Epithelial cell of esophagus (primary cell): ENCODE measurements at regions not wholly inside any gene's neighbourhood (a gene's known extent, or its start where the extent isn't known, plus 50 kb on each side); places are given as distances from the start of the nearest gene placed in this dataset.
A peak's percentile ranks its signal among the peaks of the same experiment; 100 is the strongest.

ENCODE experiments used
- DNase-seq: peaks from one replicate; pipeline ENCODE4 v3.0.0; 2010; ENCODE audit warnings: low read depth
- H3K4me3 ChIP-seq: 2 replicates; pipeline ENCODE4 v1.5.1; 2011; ENCODE audit warnings: mild to moderate bottlenecking, low read length, control low read depth
- CTCF ChIP-seq: IDR thresholded peaks from 2 replicates; pipeline ENCODE4 v1.5.1; 2011; ENCODE audit warnings: low read depth, mild to moderate bottlenecking, low read length, control low read depth, inconsistent platforms; ENCODE audit not compliant: insufficient read depth; ENCODE audit errors: missing control alignments

- TF ChIP-seq CTCF = no peak
- no peak for DNase-seq
- no peak overlapping the region for H3K4me3 ChIP-seq
Measured at GRCh38 chr18:60722742-60723141, 350.2 kb upstream of the MC4R start.

- H3K4me3 ChIP-seq = no peak overlapping the region
- no peak for TF ChIP-seq CTCF
- peak; percentile 51 for DNase-seq
Measured at GRCh38 chr18:60732143-60732542, 359.6 kb upstream of the MC4R start.

- no peak overlapping the region for H3K4me3 ChIP-seq
- no peak for TF ChIP-seq CTCF
Measured at GRCh38 chr18:60739212-60739611, 366.6 kb upstream of the MC4R start.

GRCh38 chr18:60740313-60740712, 367.7 kb upstream of the MC4R start:
- no peak for TF ChIP-seq CTCF
- no peak overlapping the region for H3K4me3 ChIP-seq
- DNase-seq = no peak

More at GRCh38 chr18:60739212-60739611, 366.6 kb upstream of the MC4R start:
- no peak for DNase-seq

GRCh38 chr18:60746491-60746890, 373.9 kb upstream of the MC4R start:
- TF ChIP-seq CTCF = no peak
- no peak for DNase-seq
- no peak overlapping the region for H3K4me3 ChIP-seq

GRCh38 chr18:60746919-60747318, 374.3 kb upstream of the MC4R start:
- no peak overlapping the region for H3K4me3 ChIP-seq
- no peak for DNase-seq
- no peak for TF ChIP-seq CTCF

- H3K4me3 ChIP-seq = no peak overlapping the region
- no peak for TF ChIP-seq CTCF
- DNase-seq = no peak
Measured at GRCh38 chr18:60753753-60754152, 381.2 kb upstream of the MC4R start.
